ENCODE measurements at regions not wholly inside any gene's neighbourhood (a gene's known extent, or its start where the extent isn't known, plus 50 kb on each side); places are given as distances from the start of the nearest gene placed in this dataset.

DNA sequence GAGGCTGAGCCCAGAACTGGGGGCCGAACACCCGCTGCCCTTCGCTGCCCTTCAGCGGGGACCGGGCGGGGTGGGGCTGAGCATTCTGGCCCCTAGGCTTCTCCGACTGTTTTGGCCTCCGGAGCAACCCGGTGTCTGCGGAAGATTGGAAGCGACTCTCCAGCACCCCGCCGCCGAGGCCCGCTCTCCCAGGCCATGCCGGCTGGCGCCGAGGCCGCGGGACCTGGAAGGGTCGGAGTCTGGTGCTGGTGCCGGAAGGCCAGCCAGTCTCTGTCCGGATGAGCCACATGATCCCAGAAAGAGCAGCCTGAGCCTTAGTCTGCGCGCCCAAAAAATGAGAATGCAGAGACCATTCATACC lies 272.0 kb downstream of the FOXD2 start:
- no peak for TF ChIP-seq CTCF (IDR thresholded peaks at IDR 0.05; ENCODE audit: control extremely low read depth in 1 of 3, insufficient read depth in 1 of 3, low read depth in 1 of 3, low read length in 3 of 3)
- TF ChIP-seq SAP30 (IDR thresholded peaks at IDR 0.05; ENCODE audit: insufficient read depth, insufficient replicate concordance, low read length), result no peak
- TF ChIP-seq HDAC6 (IDR thresholded peaks at IDR 0.05; ENCODE audit: low read depth, low read length), result no peak
- peak; percentile 9 for TF ChIP-seq RNF2 (IDR thresholded peaks at IDR 0.05; ENCODE audit: borderline replicate concordance, low read depth, low read length, missing control alignments, poor library complexity, severe bottlenecking)
- TF ChIP-seq KDM1A (IDR thresholded peaks at IDR 0.05; ENCODE audit: borderline replicate concordance, low read length), result no peak
- TF ChIP-seq CBX8 (IDR thresholded peaks at IDR 0.05; ENCODE audit: borderline replicate concordance, low read depth, low read length), result no peak
- no peak for TF ChIP-seq HDAC2 (IDR thresholded peaks at IDR 0.05; ENCODE audit: borderline replicate concordance in 1 of 2, low read depth in 2 of 2, low read length in 2 of 2)
- TF ChIP-seq, protein P1, sequence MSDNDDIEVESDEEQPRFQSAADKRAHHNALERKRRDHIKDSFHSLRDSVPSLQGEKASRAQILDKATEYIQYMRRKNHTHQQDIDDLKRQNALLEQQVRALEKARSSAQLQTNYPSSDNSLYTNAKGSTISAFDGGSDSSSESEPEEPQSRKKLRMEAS (IDR thresholded peaks at IDR 0.05), result 0 out of 2 replicates have a peak, but pooled peaks have one; percentile 2
- no peak for TF ChIP-seq ZNF274 (IDR thresholded peaks at IDR 0.05; ENCODE audit: borderline replicate concordance, extremely low read depth, low read length)
- TF ChIP-seq ATF3 (IDR thresholded peaks at IDR 0.05; ENCODE audit: insufficient read depth, low read depth, low read length), result no peak
- no peak for TF ChIP-seq CREB1 (IDR thresholded peaks at IDR 0.05)
- TF ChIP-seq SIX5 (IDR thresholded peaks at IDR 0.05; ENCODE audit: low read depth, low read length), result no peak
- TF ChIP-seq, protein P2, sequence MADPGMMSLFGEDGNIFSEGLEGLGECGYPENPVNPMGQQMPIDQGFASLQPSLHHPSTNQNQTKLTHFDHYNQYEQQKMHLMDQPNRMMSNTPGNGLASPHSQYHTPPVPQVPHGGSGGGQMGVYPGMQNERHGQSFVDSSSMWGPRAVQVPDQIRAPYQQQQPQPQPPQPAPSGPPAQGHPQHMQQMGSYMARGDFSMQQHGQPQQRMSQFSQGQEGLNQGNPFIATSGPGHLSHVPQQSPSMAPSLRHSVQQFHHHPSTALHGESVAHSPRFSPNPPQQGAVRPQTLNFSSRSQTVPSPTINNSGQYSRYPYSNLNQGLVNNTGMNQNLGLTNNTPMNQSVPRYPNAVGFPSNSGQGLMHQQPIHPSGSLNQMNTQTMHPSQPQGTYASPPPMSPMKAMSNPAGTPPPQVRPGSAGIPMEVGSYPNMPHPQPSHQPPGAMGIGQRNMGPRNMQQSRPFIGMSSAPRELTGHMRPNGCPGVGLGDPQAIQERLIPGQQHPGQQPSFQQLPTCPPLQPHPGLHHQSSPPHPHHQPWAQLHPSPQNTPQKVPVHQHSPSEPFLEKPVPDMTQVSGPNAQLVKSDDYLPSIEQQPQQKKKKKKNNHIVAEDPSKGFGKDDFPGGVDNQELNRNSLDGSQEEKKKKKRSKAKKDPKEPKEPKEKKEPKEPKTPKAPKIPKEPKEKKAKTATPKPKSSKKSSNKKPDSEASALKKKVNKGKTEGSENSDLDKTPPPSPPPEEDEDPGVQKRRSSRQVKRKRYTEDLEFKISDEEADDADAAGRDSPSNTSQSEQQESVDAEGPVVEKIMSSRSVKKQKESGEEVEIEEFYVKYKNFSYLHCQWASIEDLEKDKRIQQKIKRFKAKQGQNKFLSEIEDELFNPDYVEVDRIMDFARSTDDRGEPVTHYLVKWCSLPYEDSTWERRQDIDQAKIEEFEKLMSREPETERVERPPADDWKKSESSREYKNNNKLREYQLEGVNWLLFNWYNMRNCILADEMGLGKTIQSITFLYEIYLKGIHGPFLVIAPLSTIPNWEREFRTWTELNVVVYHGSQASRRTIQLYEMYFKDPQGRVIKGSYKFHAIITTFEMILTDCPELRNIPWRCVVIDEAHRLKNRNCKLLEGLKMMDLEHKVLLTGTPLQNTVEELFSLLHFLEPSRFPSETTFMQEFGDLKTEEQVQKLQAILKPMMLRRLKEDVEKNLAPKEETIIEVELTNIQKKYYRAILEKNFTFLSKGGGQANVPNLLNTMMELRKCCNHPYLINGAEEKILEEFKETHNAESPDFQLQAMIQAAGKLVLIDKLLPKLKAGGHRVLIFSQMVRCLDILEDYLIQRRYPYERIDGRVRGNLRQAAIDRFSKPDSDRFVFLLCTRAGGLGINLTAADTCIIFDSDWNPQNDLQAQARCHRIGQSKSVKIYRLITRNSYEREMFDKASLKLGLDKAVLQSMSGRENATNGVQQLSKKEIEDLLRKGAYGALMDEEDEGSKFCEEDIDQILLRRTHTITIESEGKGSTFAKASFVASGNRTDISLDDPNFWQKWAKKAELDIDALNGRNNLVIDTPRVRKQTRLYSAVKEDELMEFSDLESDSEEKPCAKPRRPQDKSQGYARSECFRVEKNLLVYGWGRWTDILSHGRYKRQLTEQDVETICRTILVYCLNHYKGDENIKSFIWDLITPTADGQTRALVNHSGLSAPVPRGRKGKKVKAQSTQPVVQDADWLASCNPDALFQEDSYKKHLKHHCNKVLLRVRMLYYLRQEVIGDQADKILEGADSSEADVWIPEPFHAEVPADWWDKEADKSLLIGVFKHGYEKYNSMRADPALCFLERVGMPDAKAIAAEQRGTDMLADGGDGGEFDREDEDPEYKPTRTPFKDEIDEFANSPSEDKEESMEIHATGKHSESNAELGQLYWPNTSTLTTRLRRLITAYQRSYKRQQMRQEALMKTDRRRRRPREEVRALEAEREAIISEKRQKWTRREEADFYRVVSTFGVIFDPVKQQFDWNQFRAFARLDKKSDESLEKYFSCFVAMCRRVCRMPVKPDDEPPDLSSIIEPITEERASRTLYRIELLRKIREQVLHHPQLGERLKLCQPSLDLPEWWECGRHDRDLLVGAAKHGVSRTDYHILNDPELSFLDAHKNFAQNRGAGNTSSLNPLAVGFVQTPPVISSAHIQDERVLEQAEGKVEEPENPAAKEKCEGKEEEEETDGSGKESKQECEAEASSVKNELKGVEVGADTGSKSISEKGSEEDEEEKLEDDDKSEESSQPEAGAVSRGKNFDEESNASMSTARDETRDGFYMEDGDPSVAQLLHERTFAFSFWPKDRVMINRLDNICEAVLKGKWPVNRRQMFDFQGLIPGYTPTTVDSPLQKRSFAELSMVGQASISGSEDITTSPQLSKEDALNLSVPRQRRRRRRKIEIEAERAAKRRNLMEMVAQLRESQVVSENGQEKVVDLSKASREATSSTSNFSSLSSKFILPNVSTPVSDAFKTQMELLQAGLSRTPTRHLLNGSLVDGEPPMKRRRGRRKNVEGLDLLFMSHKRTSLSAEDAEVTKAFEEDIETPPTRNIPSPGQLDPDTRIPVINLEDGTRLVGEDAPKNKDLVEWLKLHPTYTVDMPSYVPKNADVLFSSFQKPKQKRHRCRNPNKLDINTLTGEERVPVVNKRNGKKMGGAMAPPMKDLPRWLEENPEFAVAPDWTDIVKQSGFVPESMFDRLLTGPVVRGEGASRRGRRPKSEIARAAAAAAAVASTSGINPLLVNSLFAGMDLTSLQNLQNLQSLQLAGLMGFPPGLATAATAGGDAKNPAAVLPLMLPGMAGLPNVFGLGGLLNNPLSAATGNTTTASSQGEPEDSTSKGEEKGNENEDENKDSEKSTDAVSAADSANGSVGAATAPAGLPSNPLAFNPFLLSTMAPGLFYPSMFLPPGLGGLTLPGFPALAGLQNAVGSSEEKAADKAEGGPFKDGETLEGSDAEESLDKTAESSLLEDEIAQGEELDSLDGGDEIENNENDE (IDR thresholded peaks at IDR 0.05; ENCODE audit: insufficient replicate concordance, low read length), result no peak
- TF ChIP-seq TEAD4 (IDR thresholded peaks at IDR 0.05; ENCODE audit: low read depth, low read length), result no peak

All from H1 (cell line).